Thyroid gland (tissue), 4 donors: ENCODE measurements at regions not wholly inside any gene's neighbourhood (a gene's known extent, or its start where the extent isn't known, plus 50 kb on each side); places are given as distances from the start of the nearest gene placed in this dataset.

ENCODE experiments used
- CTCF ChIP-seq, 6 experiments: fragments of 200-600 bp in 3 of 6; fragments of 450-650 bp in 3 of 6; sonication (generic) in 3 of 6; IDR thresholded peaks; one replicate each; pipeline ENCODE4 v1.5.1; 2016 to 2019; ENCODE audit warnings: antibody characterized with exemption in 6 of 6, mild to moderate bottlenecking in 2 of 6, inconsistent platforms in 1 of 6, moderate library complexity in 1 of 6
- POLR2A ChIP-seq, 2 donors: fragments of 450-650 bp; IDR thresholded peaks; one replicate each; pipeline ENCODE4 v1.6.1; 2017; ENCODE audit warnings: antibody characterized with exemption in 2 of 2, mild to moderate bottlenecking in 2 of 2, moderate library complexity in 1 of 2

- TF ChIP-seq CTCF (IDR thresholded peaks at IDR 0.05) (no peak), POLR2A (IDR thresholded peaks at IDR 0.05) (no peak)
These were observed 236.8 kb upstream of the MVB12B start for GRCh38 chr9:126089789-126090188.
